T-cell (primary cell): ENCODE measurements at regions not wholly inside any gene's neighbourhood (a gene's known extent, or its start where the extent isn't known, plus 50 kb on each side); places are given as distances from the start of the nearest gene placed in this dataset.

ENCODE experiments used
- ATAC-seq, 4 experiments: fragments of 200-7000 bp in 3 of 4; fragments of 150-1000 bp in 1 of 4; cut with Tn5 transposase; replicated peaks in 1 of 4; 1 replicate in 3 of 4; 2 replicates in 1 of 4; pipeline ENCODE4 v1.10.0; 2021; ENCODE audit warnings: moderate library complexity in 3 of 4, mild to moderate bottlenecking in 2 of 4, moderate number of reproducible peaks in 1 of 4
- CTCF ChIA-PET, 2 donors: fragments of 300-600 bp; sonication (Branson Sonifier 250); formaldehyde crosslinking; loops; one replicate each; lab custom pipeline; 2022; ENCODE audit warnings: antibody characterized with exemption in 2 of 2; lab: Charles Lee
- POLR2A ChIA-PET, 2 donors: fragments of 300-600 bp; sonication (Branson Sonifier 250); formaldehyde crosslinking; loops; one replicate each; lab custom pipeline; 2022; ENCODE audit warnings: antibody characterized with exemption in 2 of 2; lab: Charles Lee
- DNase-seq, 35 experiments: peaks; one replicate each; pipeline versions ENCODE4 v3.0.0 to v3.0.0-alpha.2; 2013 to 2023
- H3K27ac ChIP-seq: one replicate; pipeline ENCODE4 v1.5.1; 2013; ENCODE audit warnings: low read length
- H3K27me3 ChIP-seq, 2 experiments: replicated peaks in 1 of 2; 1 replicate in 1 of 2; 2 replicates in 1 of 2; pipeline versions ENCODE4 v1.6.1 to v1.7.0; 2013; ENCODE audit warnings: low read length in 1 of 2, mixed read lengths in 1 of 2; ENCODE audit not compliant: control insufficient read depth in 2 of 2, insufficient read depth in 2 of 2; ENCODE audit errors: extremely low read depth in 1 of 2
- H3K36me3 ChIP-seq, 2 donors: 1 replicate in 1 of 2; 2 replicates in 1 of 2; pipeline versions ENCODE4 v1.6.1 to v1.7.0; 2013; ENCODE audit warnings: low read length in 1 of 2; ENCODE audit not compliant: control insufficient read depth in 2 of 2, insufficient read depth in 1 of 2; ENCODE audit errors: extremely low read depth in 1 of 2
- H3K4me1 ChIP-seq, 2 experiments: 1 replicate in 1 of 2; 2 replicates in 1 of 2; pipeline versions ENCODE4 v1.6.1 to v1.7.0; 2013; ENCODE audit warnings: low read length in 2 of 2, mixed read lengths in 1 of 2; ENCODE audit not compliant: insufficient read depth in 2 of 2, control insufficient read depth in 1 of 2; ENCODE audit errors: extremely low read depth in 1 of 2
- H3K4me3 ChIP-seq, 2 donors: 1 replicate in 1 of 2; 2 replicates in 1 of 2; pipeline versions ENCODE4 v1.5.1 to v1.7.0; 2013; ENCODE audit warnings: mild to moderate bottlenecking in 2 of 2, low read length in 1 of 2, moderate library complexity in 1 of 2; ENCODE audit not compliant: control insufficient read depth in 1 of 2; ENCODE audit errors: extremely low read depth in 1 of 2
- H3K9me3 ChIP-seq: 2 replicates; pipeline ENCODE4 v1.7.0; 2013
- H3K27ac Mint-ChIP-seq, 2 donors: one replicate each; pipeline ENCODE4 v1.8.0; 2020 to 2021; ENCODE audit warnings: mild to moderate bottlenecking in 2 of 2, mixed read lengths in 2 of 2
- H3K27me3 Mint-ChIP-seq, 2 donors: one replicate each; pipeline ENCODE4 v1.8.0; 2021 to 2022; ENCODE audit warnings: mixed read lengths in 2 of 2
- H3K36me3 Mint-ChIP-seq: one replicate; pipeline ENCODE4 v1.8.0; 2021; ENCODE audit warnings: mixed read lengths
- H3K4me1 Mint-ChIP-seq, 3 donors: one replicate each; pipeline ENCODE4 v1.8.0; 2020 to 2022; ENCODE audit warnings: mixed read lengths in 3 of 3, mild to moderate bottlenecking in 1 of 3
- H3K4me3 Mint-ChIP-seq, 3 donors: one replicate each; pipeline ENCODE4 v1.8.0; 2020 to 2022; ENCODE audit warnings: mild to moderate bottlenecking in 3 of 3, mixed read lengths in 3 of 3, moderate library complexity in 3 of 3
- H3K9me3 Mint-ChIP-seq, 3 donors: one replicate each; pipeline ENCODE4 v1.8.0; 2020 to 2022; ENCODE audit warnings: mixed read lengths in 3 of 3
- WGBS: methylation state at CpG from one replicate; pipeline ENCODE4 v1.1.5; 2013; ENCODE audit warnings: missing lambda C conversion rate; ENCODE audit not compliant: insufficient coverage; 5-methylcytosine and 5-hydroxymethylcytosine counted together

DNA sequence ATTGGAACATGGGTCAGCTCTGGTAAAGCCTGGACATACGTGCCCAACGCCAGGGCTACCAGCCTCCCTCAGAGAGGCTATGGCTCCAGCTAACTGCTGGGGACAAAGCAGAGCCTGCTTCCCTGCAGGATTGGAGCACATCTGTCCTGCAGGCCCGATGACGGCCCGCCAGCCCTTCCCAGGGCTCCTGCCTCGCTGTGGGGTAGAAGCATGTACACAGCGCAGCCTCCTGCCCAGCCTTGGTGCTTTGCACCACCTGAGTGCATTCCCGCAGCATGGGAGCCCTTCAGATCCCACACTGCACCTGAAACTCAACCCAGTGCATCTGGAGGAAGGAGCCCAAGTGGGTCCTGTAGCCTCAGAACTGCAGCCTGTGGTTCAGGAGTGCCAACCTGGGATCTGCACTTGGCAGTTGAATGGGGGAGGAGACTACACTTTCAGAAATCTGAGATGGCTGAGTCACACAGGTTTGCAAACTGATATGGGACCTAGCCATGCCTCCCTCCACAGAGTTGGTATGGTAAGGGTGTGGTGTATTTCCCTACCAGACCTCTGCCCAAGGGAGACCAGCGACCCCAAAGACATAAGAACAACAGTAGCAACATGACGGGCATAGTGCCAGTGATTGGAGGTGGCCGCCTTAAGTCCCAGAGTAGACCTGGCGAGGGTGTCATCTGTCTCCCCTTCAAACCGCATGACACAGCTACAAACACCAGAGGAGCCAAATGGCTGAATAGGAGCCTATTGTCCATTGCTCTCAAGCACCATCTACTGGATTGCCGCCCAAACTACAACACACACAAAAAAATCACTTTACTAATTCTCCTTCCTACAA is 273.9 kb upstream of the MIS18BP1 start:
- H3K4me3 Mint-ChIP-seq: no peak overlapping the region
- Histone ChIP-seq H3K9me3 (no peaks in the 10 kb centered on the region), H3K4me3 (no peak overlapping the region), H3K36me3 (no peaks in the 10 kb centered on the region), H3K27ac (no peak overlapping the region), H3K4me1 (no peaks in the 10 kb centered on the region), H3K27me3 (no peaks in the 10 kb centered on the region)
- DNase-seq: no peak
- 67% methylated on average over 9 of the region's 14 CpGs for WGBS
- no peaks in the 10 kb centered on the region for H3K27me3 Mint-ChIP-seq
- peaks cover 8 to 41% (median 12%) of the 10 kb centered on the region in 3 donors for H3K9me3 Mint-ChIP-seq
- ChIA-PET CTCF (no interaction called here), POLR2A (no interaction called here)
- no peak overlapping the region for H3K27ac Mint-ChIP-seq
- no peaks in the 10 kb centered on the region for H3K36me3 Mint-ChIP-seq
- H3K4me1 Mint-ChIP-seq: no peaks in the 10 kb centered on the region
- ATAC-seq: no peak

DNA sequence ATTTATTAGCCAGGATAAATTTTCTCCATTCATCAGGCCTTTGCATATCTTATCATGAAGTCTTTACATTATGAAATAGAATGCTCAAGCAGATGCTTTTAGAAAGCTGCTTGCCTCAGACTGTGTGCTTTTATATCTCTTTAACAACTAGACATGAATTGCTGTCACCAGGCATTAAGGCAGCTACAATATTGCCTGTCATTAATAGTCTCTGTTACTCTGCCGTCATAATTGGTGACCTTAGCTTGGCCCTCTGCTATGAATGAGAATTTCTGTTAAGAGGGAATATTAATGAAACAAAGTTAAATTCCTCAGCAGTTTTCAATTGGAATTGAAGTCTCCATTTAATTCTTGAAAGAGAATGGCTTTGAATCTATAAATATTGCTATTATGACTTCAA is 266.8 kb upstream of the MIS18BP1 start:
- Histone ChIP-seq H3K27ac (no peak overlapping the region), H3K27me3 (no peaks in the 10 kb centered on the region), H3K36me3 (no peaks in the 10 kb centered on the region), H3K4me3 (no peak overlapping the region), H3K4me1 (no peaks in the 10 kb centered on the region), H3K9me3 (no peaks in the 10 kb centered on the region)
- Mint-ChIP-seq H3K4me3 (no peak overlapping the region), H3K27ac (no peak overlapping the region), H3K27me3 (no peaks in the 10 kb centered on the region), H3K9me3 (peaks cover 2 to 22% (median 12%) of the 10 kb centered on the region in 3 donors), H3K4me1 (no peaks in the 10 kb centered on the region), H3K36me3 (no peaks in the 10 kb centered on the region)
- 100% methylated on average over 1 of the region's 1 CpG for WGBS
- ATAC-seq (no peak), DNase-seq (no peak)
- ChIA-PET CTCF (no interaction called here), POLR2A (no interaction called here)

DNA sequence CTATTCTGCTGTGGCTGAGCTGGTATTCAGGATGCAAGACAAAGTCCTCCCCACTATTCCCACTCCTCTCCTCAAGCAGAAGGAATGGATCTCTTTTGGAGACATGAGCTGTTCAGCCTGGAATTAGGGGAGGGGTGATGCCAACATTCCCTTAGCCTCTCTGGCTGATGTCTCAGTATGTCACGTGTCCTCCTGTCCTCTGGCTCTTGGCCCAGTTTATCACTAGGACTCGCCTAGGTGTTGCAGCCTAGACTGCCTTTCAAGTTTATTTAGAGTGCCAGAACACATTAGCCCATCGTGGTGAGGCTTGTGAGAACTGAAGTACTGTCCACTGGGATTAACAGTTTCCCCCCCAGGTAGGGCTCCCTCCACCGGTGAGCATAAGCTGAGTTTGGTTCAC is 239.9 kb upstream of the MIS18BP1 start:
- Mint-ChIP-seq H3K27ac (no peak overlapping the region), H3K27me3 (no peaks in the 10 kb centered on the region), H3K4me3 (no peak overlapping the region), H3K9me3 (peaks cover 0 to 14% (median 4%) of the 10 kb centered on the region in 3 donors), H3K4me1 (no peaks in the 10 kb centered on the region), H3K36me3 (no peaks in the 10 kb centered on the region)
- CTCF ChIA-PET: no interaction called here
- Histone ChIP-seq H3K36me3 (no peaks in the 10 kb centered on the region), H3K4me3 (no peak overlapping the region), H3K4me1 (no peaks in the 10 kb centered on the region), H3K9me3 (no peaks in the 10 kb centered on the region), H3K27ac (no peak overlapping the region), H3K27me3 (no peaks in the 10 kb centered on the region)
- ATAC-seq: no peak
- POLR2A ChIA-PET: no interaction called here
- DNase-seq: no peak
- WGBS: 64% methylated on average over 3 of the region's 4 CpGs

DNA sequence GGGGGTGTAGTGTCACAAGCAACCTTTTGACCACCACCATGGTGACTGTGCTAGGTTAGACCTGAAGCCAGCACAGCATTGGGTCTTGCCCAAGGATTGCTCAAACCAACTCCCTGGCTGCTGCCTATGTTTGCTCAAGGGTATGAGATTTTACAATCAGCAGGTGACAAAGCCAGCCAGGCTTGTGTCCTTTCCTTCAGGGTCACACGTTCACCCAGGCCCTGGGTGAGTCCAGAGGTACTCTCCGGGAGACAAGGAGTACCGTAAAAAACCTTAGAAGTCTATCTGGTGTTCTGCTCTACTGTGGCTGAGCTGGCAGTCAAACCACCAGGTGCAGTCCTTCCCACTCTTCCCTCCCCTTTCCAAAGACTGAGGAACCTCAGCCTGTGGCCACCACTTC is 238.9 kb upstream of the MIS18BP1 start:
- H3K27ac ChIP-seq: no peak overlapping the region
- no peaks in the 10 kb centered on the region for H3K4me1 ChIP-seq
- no peaks in the 10 kb centered on the region for H3K27me3 ChIP-seq
- Mint-ChIP-seq H3K36me3 (no peaks in the 10 kb centered on the region), H3K27me3 (no peaks in the 10 kb centered on the region), H3K4me3 (no peak overlapping the region), H3K27ac (no peak overlapping the region), H3K9me3 (peaks cover 0 to 19% (median 7%) of the 10 kb centered on the region in 3 donors), H3K4me1 (no peaks in the 10 kb centered on the region)
- 81% methylated on average over 3 of the region's 3 CpGs for WGBS
- CTCF ChIA-PET: no interaction called here
- no peaks in the 10 kb centered on the region for H3K36me3 ChIP-seq
- POLR2A ChIA-PET: no interaction called here
- ATAC-seq (no peak), DNase-seq (no peak)
- H3K9me3 ChIP-seq: no peaks in the 10 kb centered on the region
- H3K4me3 ChIP-seq: no peak overlapping the region

DNA sequence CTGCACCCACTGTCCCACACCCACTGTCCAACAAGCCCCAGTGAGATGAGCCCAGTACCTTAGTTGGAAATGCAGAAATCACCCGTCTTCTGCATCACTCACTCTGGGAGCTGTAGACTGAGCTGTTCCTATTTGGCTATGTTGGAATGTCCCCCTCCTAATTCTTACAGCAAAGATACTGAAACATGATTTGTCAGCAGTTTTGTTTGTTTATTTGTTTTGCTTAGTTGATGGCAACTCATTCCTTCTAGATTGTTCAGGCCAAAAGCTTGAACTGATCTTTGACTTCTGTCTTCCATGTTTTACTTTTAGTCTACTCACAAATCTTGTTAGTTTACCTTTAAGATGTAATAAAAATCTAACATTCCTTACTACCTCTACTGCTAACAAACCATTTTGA is 233.6 kb upstream of the MIS18BP1 start:
- no peak for DNase-seq
- H3K27me3 ChIP-seq: no peaks in the 10 kb centered on the region
- Mint-ChIP-seq H3K4me1 (no peaks in the 10 kb centered on the region), H3K36me3 (no peaks in the 10 kb centered on the region), H3K27me3 (no peaks in the 10 kb centered on the region), H3K4me3 (no peak overlapping the region), H3K9me3 (peaks cover 4 to 30% (median 29%) of the 10 kb centered on the region in 3 donors), H3K27ac (no peak overlapping the region)
- POLR2A ChIA-PET: no interaction called here
- H3K36me3 ChIP-seq: no peaks in the 10 kb centered on the region
- no peak for ATAC-seq
- H3K27ac ChIP-seq: no peak overlapping the region
- no peaks in the 10 kb centered on the region for H3K9me3 ChIP-seq
- H3K4me1 ChIP-seq: no peaks in the 10 kb centered on the region
- no peak overlapping the region for H3K4me3 ChIP-seq
- WGBS: no CpG with 5 or more reads among the region's 1 CpG
- CTCF ChIA-PET: no interaction called here

DNA sequence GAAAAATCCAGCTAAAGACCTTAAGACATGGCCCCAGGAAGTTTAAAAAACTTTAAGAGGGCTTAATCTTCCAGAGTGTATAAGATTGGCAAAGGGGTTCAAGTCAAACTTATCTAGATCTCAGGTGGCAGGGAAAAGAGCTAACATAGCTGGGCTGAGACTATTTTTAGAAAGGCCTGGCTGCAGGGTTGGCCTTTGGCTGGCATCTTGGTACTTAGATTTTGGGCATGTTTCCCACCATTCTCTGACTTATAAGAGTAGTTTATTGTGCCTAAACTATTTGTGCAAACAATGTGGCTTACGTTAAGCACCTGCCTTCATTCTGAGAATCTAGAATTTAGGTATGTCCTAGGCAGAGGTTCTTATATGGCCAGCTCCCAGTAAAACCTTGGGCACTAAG is 214.0 kb upstream of the MIS18BP1 start:
- 20% methylated on average over 1 of the region's 1 CpG for WGBS
- H3K36me3 Mint-ChIP-seq: no peaks in the 10 kb centered on the region
- ATAC-seq (no peak), DNase-seq (no peak)
- Histone ChIP-seq H3K9me3 (no peaks in the 10 kb centered on the region), H3K27me3 (no peaks in the 10 kb centered on the region), H3K27ac (no peak overlapping the region), H3K4me3 (no peak overlapping the region), H3K4me1 (no peaks in the 10 kb centered on the region), H3K36me3 (no peaks in the 10 kb centered on the region)
- no peak overlapping the region for H3K27ac Mint-ChIP-seq
- no peaks in the 10 kb centered on the region for H3K4me1 Mint-ChIP-seq
- H3K27me3 Mint-ChIP-seq: no peaks in the 10 kb centered on the region
- ChIA-PET POLR2A (no interaction called here), CTCF (no interaction called here)
- no peak overlapping the region for H3K4me3 Mint-ChIP-seq
- peaks cover 6 to 8% (median 7%) of the 10 kb centered on the region in 3 donors for H3K9me3 Mint-ChIP-seq
